Hematopoietic multipotent progenitor cell (in vitro differentiated cells): ENCODE measurements at regions not wholly inside any gene's neighbourhood (a gene's known extent, or its start where the extent isn't known, plus 50 kb on each side); places are given as distances from the start of the nearest gene placed in this dataset.

Experiments used
- DNase-seq, 3 donors: peaks; one replicate each; pipeline ENCODE4 v3.0.0-alpha.2; 2011 to 2015; ENCODE audit warnings: low read depth in 2 of 3, low spot score in 2 of 3

- DNase-seq: no peak
Measured at GRCh38 chr16:82419332-82419731, 207.4 kb upstream of the CDH13 start.

- DNase-seq: no peak
Measured at GRCh38 chr16:82414476-82414875, 212.3 kb upstream of the CDH13 start.

- DNase-seq: no peak
Measured at GRCh38 chr16:82412770-82413169, 214.0 kb upstream of the CDH13 start.

GRCh38 chr16:82405736-82406135, 221.0 kb upstream of the CDH13 start:
- DNase-seq: no peak

- no peak for DNase-seq
Measured at GRCh38 chr16:82404586-82405315, 222.0 kb upstream of the CDH13 start.

GRCh38 chr16:82402665-82403218, 224.0 kb upstream of the CDH13 start:
- DNase-seq: no peak

GRCh38 chr16:82400046-82400445, 226.7 kb upstream of the CDH13 start:
- DNase-seq: no peak

GRCh38 chr16:82396509-82396908, 226.5 kb upstream of the MPHOSPH6 start:
- DNase-seq: no peak

- DNase-seq: no peak
Measured at GRCh38 chr16:82395212-82395611, 225.2 kb upstream of the MPHOSPH6 start.

GRCh38 chr16:82391690-82392089, 221.7 kb upstream of the MPHOSPH6 start:
- DNase-seq: no peak

- no peak for DNase-seq
Measured at GRCh38 chr16:82389956-82390650, 220.1 kb upstream of the MPHOSPH6 start.

GRCh38 chr16:82386761-82387160, 216.7 kb upstream of the MPHOSPH6 start:
- no peak for DNase-seq

- no peak for DNase-seq
Measured at GRCh38 chr16:82384949-82385348, 214.9 kb upstream of the MPHOSPH6 start.

GRCh38 chr16:82384017-82384416, 214.0 kb upstream of the MPHOSPH6 start:
- DNase-seq: no peak

- DNase-seq: no peak
Measured at GRCh38 chr16:82382521-82382920, 212.5 kb upstream of the MPHOSPH6 start.

GRCh38 chr16:82379551-82379950, 209.5 kb upstream of the MPHOSPH6 start:
- DNase-seq: no peak

- no peak for DNase-seq
Measured at GRCh38 chr16:82373976-82374375, 204.0 kb upstream of the MPHOSPH6 start.

GRCh38 chr16:82370282-82370681, 200.3 kb upstream of the MPHOSPH6 start:
- DNase-seq: no peak

GRCh38 chr16:82368041-82368440, 198.0 kb upstream of the MPHOSPH6 start:
- DNase-seq: peak in 1 of 3 donors; percentile 4

GRCh38 chr16:82366462-82366861, 196.4 kb upstream of the MPHOSPH6 start:
- DNase-seq: no peak

- no peak for DNase-seq
Measured at GRCh38 chr16:82364690-82365089, 194.7 kb upstream of the MPHOSPH6 start.
